CD14-positive monocyte (primary cell): ENCODE measurements at regions not wholly inside any gene's neighbourhood (a gene's known extent, or its start where the extent isn't known, plus 50 kb on each side); places are given as distances from the start of the nearest gene placed in this dataset.

Experiments
- DNase-seq, 3 donors: peaks; one replicate each; pipeline ENCODE4 v3.0.0-alpha.2; 2011 to 2022
- H2AFZ ChIP-seq: 2 replicates; pipeline ENCODE4 v1.6.0; 2012; ENCODE audit warnings: mild to moderate bottlenecking, low read depth, low read length, inconsistent platforms; ENCODE audit not compliant: insufficient read depth, poor library complexity, severe bottlenecking
- H3K27ac ChIP-seq, 2 donors: 1 replicate in 1 of 2; 2 replicates in 1 of 2; pipeline ENCODE4 v1.5.1; 2012 to 2013; ENCODE audit warnings: low read length in 2 of 2, control low read depth in 1 of 2, inconsistent platforms in 1 of 2, low read depth in 1 of 2, mild to moderate bottlenecking in 1 of 2
- H3K27me3 ChIP-seq, 2 donors: one replicate each; pipeline versions ENCODE4 v1.6.0 to v1.6.1; 2011 to 2013; ENCODE audit warnings: low read length in 2 of 2; ENCODE audit not compliant: control insufficient read depth in 2 of 2, insufficient read depth in 2 of 2
- H3K36me3 ChIP-seq, 2 donors: replicated peaks in 1 of 2; 1 replicate in 1 of 2; 2 replicates in 1 of 2; pipeline versions ENCODE4 v1.5.1 to v1.6.1; 2012 to 2013; ENCODE audit warnings: low read length in 2 of 2, control low read depth in 1 of 2, inconsistent platforms in 1 of 2, mild to moderate bottlenecking in 1 of 2; ENCODE audit not compliant: insufficient read depth in 2 of 2, control insufficient read depth in 1 of 2
- H3K4me1 ChIP-seq, 2 donors: 1 replicate in 1 of 2; 2 replicates in 1 of 2; pipeline versions ENCODE4 v1.5.1 to v1.6.1; 2012 to 2013; ENCODE audit warnings: low read length in 2 of 2, control low read depth in 1 of 2, inconsistent platforms in 1 of 2, mild to moderate bottlenecking in 1 of 2, moderate library complexity in 1 of 2; ENCODE audit not compliant: insufficient read depth in 2 of 2, control insufficient read depth in 1 of 2
- H3K4me2 ChIP-seq: replicated peaks from 2 replicates; pipeline ENCODE3; 2012; ENCODE audit warnings: low read length, moderate library complexity, mild to moderate bottlenecking; ENCODE audit not compliant: poor library complexity, severe bottlenecking; ENCODE audit errors: extremely low read depth
- H3K4me3 ChIP-seq, 3 experiments: fragments of 200-600 bp in 1 of 3; sonication (generic) in 1 of 3; replicated peaks in 1 of 3; 1 replicate in 2 of 3; 2 replicates in 1 of 3; pipeline ENCODE4 v1.5.1; 2011 to 2013; ENCODE audit warnings: low read length in 3 of 3, mild to moderate bottlenecking in 3 of 3, control low read depth in 2 of 3, low read depth in 2 of 3, inconsistent platforms in 1 of 3, moderate library complexity in 1 of 3
- H3K79me2 ChIP-seq: 2 replicates; pipeline ENCODE4 v1.6.0; 2012; ENCODE audit warnings: mild to moderate bottlenecking, control low read depth, inconsistent platforms, low read length, moderate library complexity; ENCODE audit not compliant: insufficient read depth
- H3K9ac ChIP-seq: 2 replicates; pipeline ENCODE4 v1.6.0; 2017; ENCODE audit warnings: low read length, mild to moderate bottlenecking; ENCODE audit not compliant: insufficient read depth, poor library complexity, severe bottlenecking
- H3K9me3 ChIP-seq, 2 donors: replicated peaks in 1 of 2; 1 replicate in 1 of 2; 2 replicates in 1 of 2; pipeline versions ENCODE4 v1.5.1 to v1.6.1; 2012 to 2013; ENCODE audit warnings: low read length in 2 of 2, control low read depth in 1 of 2; ENCODE audit not compliant: control insufficient read depth in 1 of 2, insufficient read depth in 1 of 2
- H4K20me1 ChIP-seq: 2 replicates; pipeline ENCODE4 v1.6.0; 2012; ENCODE audit warnings: mild to moderate bottlenecking, low read length, control low read depth, moderate library complexity; ENCODE audit not compliant: insufficient read depth
- H3K27ac Mint-ChIP-seq, 7 donors: one replicate each; pipeline ENCODE4 v1.8.0; 2020; ENCODE audit warnings: mild to moderate bottlenecking in 7 of 7, mixed read lengths in 7 of 7, moderate library complexity in 6 of 7, inconsistent platforms in 2 of 7
- H3K27me3 Mint-ChIP-seq, 3 donors: one replicate each; pipeline ENCODE4 v1.8.0; 2021 to 2022; ENCODE audit warnings: low read depth in 3 of 3, mild to moderate bottlenecking in 3 of 3, mixed read lengths in 3 of 3, moderate library complexity in 3 of 3, inconsistent platforms in 1 of 3
- H3K36me3 Mint-ChIP-seq, 2 donors: one replicate each; pipeline ENCODE4 v1.8.0; 2020; ENCODE audit warnings: mixed read lengths in 2 of 2, inconsistent platforms in 1 of 2, mild to moderate bottlenecking in 1 of 2
- H3K4me1 Mint-ChIP-seq: one replicate; pipeline ENCODE4 v1.8.0; 2020; ENCODE audit warnings: mild to moderate bottlenecking, mixed read lengths
- H3K4me3 Mint-ChIP-seq, 2 donors: one replicate each; pipeline ENCODE4 v1.8.0; 2020; ENCODE audit warnings: mild to moderate bottlenecking in 2 of 2, mixed read lengths in 2 of 2, moderate library complexity in 1 of 2
- H3K9me3 Mint-ChIP-seq, 7 donors: one replicate each; pipeline ENCODE4 v1.8.0; 2020 to 2022; ENCODE audit warnings: mixed read lengths in 7 of 7, mild to moderate bottlenecking in 6 of 7, moderate library complexity in 6 of 7, inconsistent platforms in 2 of 7
- WGBS: methylation state at CpG from one replicate; pipeline ENCODE4 v1.1.5; 2013; ENCODE audit warnings: missing lambda C conversion rate; ENCODE audit not compliant: insufficient coverage; 5-methylcytosine and 5-hydroxymethylcytosine counted together
- intact Hi-C, 2 donors: fragments of 100-400 bp; cut with micrococcal nuclease; formaldehyde crosslinking; loops; one replicate each; pipeline versions ENCODE4 v1.15.0 to v1.15.1; 2023
- TF ChIP-seq, protein P1 (sequence below): fragments of 200-600 bp; IDR thresholded peaks from one replicate; pipeline ENCODE4 v1.8.0; 2022; ENCODE audit warnings: antibody characterized with exemption, mild to moderate bottlenecking

DNA sequence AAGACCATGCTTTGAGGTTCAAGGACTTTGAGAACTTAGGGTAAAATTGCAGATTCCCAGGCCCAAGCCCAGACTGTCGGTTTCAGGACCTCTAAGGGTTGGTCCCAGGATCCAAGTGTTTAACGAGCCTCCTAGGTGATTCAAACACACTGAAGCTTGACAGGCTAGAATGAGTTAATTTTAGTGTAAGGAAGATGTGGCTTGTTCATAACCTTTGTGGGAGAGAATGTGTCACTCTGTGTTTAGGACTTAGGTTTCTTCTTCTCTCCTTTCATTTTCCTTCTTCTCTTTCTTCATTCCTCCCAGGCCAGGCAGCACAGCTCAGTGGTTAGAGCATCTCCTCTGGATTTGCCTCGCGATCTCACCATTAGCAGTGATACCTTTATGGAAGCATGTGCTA lies 104.8 kb upstream of the KCNG1 start:
- no peaks in the 10 kb centered on the region for H3K79me2 ChIP-seq
- no peak overlapping the region for H3K9ac ChIP-seq
- H3K36me3 Mint-ChIP-seq, result no peaks in the 10 kb centered on the region
- no peaks in the 10 kb centered on the region for H3K9me3 ChIP-seq
- H2AFZ ChIP-seq, result no peak overlapping the region
- no peak for DNase-seq
- no peak overlapping the region for H3K4me2 ChIP-seq
- H3K4me1 Mint-ChIP-seq, result no peaks in the 10 kb centered on the region
- intact Hi-C loops, result no loop called here
- 100% methylated on average over 1 of the region's 4 CpGs for WGBS
- no peak overlapping the region for H3K4me3 Mint-ChIP-seq
- TF ChIP-seq, protein P1, sequence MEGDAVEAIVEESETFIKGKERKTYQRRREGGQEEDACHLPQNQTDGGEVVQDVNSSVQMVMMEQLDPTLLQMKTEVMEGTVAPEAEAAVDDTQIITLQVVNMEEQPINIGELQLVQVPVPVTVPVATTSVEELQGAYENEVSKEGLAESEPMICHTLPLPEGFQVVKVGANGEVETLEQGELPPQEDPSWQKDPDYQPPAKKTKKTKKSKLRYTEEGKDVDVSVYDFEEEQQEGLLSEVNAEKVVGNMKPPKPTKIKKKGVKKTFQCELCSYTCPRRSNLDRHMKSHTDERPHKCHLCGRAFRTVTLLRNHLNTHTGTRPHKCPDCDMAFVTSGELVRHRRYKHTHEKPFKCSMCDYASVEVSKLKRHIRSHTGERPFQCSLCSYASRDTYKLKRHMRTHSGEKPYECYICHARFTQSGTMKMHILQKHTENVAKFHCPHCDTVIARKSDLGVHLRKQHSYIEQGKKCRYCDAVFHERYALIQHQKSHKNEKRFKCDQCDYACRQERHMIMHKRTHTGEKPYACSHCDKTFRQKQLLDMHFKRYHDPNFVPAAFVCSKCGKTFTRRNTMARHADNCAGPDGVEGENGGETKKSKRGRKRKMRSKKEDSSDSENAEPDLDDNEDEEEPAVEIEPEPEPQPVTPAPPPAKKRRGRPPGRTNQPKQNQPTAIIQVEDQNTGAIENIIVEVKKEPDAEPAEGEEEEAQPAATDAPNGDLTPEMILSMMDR, result no peak
- no peak overlapping the region for H3K27ac Mint-ChIP-seq
- no peaks in the 10 kb centered on the region for H4K20me1 ChIP-seq
- no peak overlapping the region for H3K27ac ChIP-seq
- H3K4me1 ChIP-seq, result no peaks in the 10 kb centered on the region
- H3K36me3 ChIP-seq, result no peaks in the 10 kb centered on the region
- no peaks in the 10 kb centered on the region for H3K27me3 ChIP-seq
- no peaks in the 10 kb centered on the region for H3K9me3 Mint-ChIP-seq
- H3K4me3 ChIP-seq, result no peak overlapping the region
- peaks cover 10 to 22% (median 11%) of the 10 kb centered on the region in 3 donors for H3K27me3 Mint-ChIP-seq

DNA sequence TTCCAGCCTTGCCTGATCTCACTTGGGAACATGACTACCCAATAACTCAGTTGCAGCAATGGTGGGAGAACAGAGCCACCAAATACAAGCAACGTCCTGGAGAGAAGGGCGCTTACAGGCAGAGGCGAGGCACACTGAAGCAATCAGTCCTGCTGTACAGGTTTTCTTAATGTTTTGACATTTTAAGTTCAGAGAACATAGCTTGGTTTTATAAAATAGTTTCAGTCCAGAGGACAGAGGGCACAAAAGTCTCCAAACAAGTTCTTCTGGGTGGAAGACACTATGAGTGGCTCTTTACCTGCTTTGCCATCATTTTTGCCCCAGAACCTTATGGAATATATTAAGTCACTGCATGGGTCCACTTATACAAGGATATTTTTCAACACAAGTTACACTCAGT lies 103.4 kb upstream of the KCNG1 start:
- intact Hi-C loops, result no loop called here
- H3K27ac Mint-ChIP-seq, result no peak overlapping the region
- H3K4me2 ChIP-seq, result no peak overlapping the region
- no peaks in the 10 kb centered on the region for H3K36me3 ChIP-seq
- no peaks in the 10 kb centered on the region for H3K36me3 Mint-ChIP-seq
- no peak overlapping the region for H3K4me3 ChIP-seq
- H3K9me3 ChIP-seq, result no peaks in the 10 kb centered on the region
- H4K20me1 ChIP-seq, result no peaks in the 10 kb centered on the region
- no peaks in the 10 kb centered on the region for H3K4me1 ChIP-seq
- no peaks in the 10 kb centered on the region for H3K27me3 ChIP-seq
- H2AFZ ChIP-seq, result no peak overlapping the region
- no peak overlapping the region for H3K4me3 Mint-ChIP-seq
- H3K27me3 Mint-ChIP-seq, result peaks cover 6 to 22% (median 19%) of the 10 kb centered on the region in 3 donors
- TF ChIP-seq, protein P1, result no peak
- H3K79me2 ChIP-seq, result no peaks in the 10 kb centered on the region
- H3K27ac ChIP-seq, result no peak overlapping the region
- H3K9ac ChIP-seq, result no peak overlapping the region
- no peaks in the 10 kb centered on the region for H3K4me1 Mint-ChIP-seq
- 92% methylated on average over 3 of the region's 3 CpGs for WGBS
- no peaks in the 10 kb centered on the region for H3K9me3 Mint-ChIP-seq
- no peak for DNase-seq
